WTC11 (cell line): ENCODE measurements at regions not wholly inside any gene's neighbourhood (a gene's known extent, or its start where the extent isn't known, plus 50 kb on each side); places are given as distances from the start of the nearest gene placed in this dataset.

ENCODE experiments used
- ATAC-seq: fragments of 200-7000 bp; cut with Tn5 transposase; 2 replicates; pipeline ENCODE4 v1.10.0; 2021; ENCODE audit warnings: mild to moderate bottlenecking, moderate library complexity
- CTCF ChIA-PET: fragments of 300-600 bp; sonication (Branson Sonifier 250); formaldehyde crosslinking; loops from one replicate; lab custom pipeline; 2021; ENCODE audit warnings: antibody characterized with exemption; lab: Charles Lee
- POLR2A ChIA-PET: fragments of 350-600 bp; sonication (Branson Sonifier 250); formaldehyde crosslinking; loops from one replicate; lab custom pipeline; 2021; ENCODE audit warnings: antibody characterized with exemption; lab: Charles Lee
- DNase-seq: peaks from one replicate; pipeline ENCODE4 v3.0.0; 2021; ENCODE audit warnings: low spot score
- H3K27ac Mint-ChIP-seq: 2 replicates; pipeline ENCODE4 v1.8.0; 2021; ENCODE audit warnings: mixed read lengths
- H3K27me3 Mint-ChIP-seq: 2 replicates; pipeline ENCODE4 v1.8.0; 2021; ENCODE audit warnings: low read depth, mild to moderate bottlenecking, moderate library complexity, mixed read lengths
- H3K36me3 Mint-ChIP-seq: 2 replicates; pipeline ENCODE4 v1.8.0; 2021; ENCODE audit warnings: mixed read lengths
- H3K4me1 Mint-ChIP-seq: 2 replicates; pipeline ENCODE4 v1.8.0; 2022; ENCODE audit warnings: mixed read lengths
- H3K4me3 Mint-ChIP-seq: 2 replicates; pipeline ENCODE4 v1.8.0; 2021; ENCODE audit warnings: mild to moderate bottlenecking, moderate library complexity, mixed read lengths
- H3K9me3 Mint-ChIP-seq: 2 replicates; pipeline ENCODE4 v1.8.0; 2021; ENCODE audit warnings: mixed read lengths
- ATF1 ChIP-seq: sonication (generic); formaldehyde crosslinking; IDR thresholded peaks from 2 replicates; pipeline ENCODE4 v1.8.1; 2023; ENCODE audit warnings: mild to moderate bottlenecking, moderate library complexity, missing genetic modification reagents
- ATF2 ChIP-seq: sonication (generic); formaldehyde crosslinking; IDR thresholded peaks from 2 replicates; pipeline ENCODE4 v1.8.1; 2022; ENCODE audit warnings: low read depth, missing genetic modification reagents, borderline replicate concordance
- ATF3 ChIP-seq: sonication (generic); formaldehyde crosslinking; conservative IDR thresholded peaks from 2 replicates; pipeline ENCODE4 v1.8.1; 2022; ENCODE audit warnings: mild to moderate bottlenecking, missing genetic modification reagents
- CBFB ChIP-seq: sonication (generic); formaldehyde crosslinking; IDR thresholded peaks from 2 replicates; pipeline ENCODE4 v1.8.1; 2022; ENCODE audit warnings: mild to moderate bottlenecking, low read depth, missing genetic modification reagents
- ERG ChIP-seq: fragments of 250-450 bp; sonication (Bioruptor Pico); IDR thresholded peaks from 2 replicates; pipeline ENCODE4 v1.8.0; 2021; ENCODE audit warnings: mild to moderate bottlenecking
- FOXK1 ChIP-seq: sonication (generic); formaldehyde crosslinking; IDR thresholded peaks from 2 replicates; pipeline ENCODE4 v1.8.0; 2022; ENCODE audit warnings: mild to moderate bottlenecking, moderate library complexity, missing genetic modification reagents
- GTF2I ChIP-seq: fragments of 250-450 bp; sonication (Bioruptor Pico); conservative IDR thresholded peaks from 2 replicates; pipeline ENCODE4 v1.4.0; 2021; ENCODE audit warnings: mild to moderate bottlenecking
- HMGA2 ChIP-seq: fragments of 250-450 bp; sonication (Bioruptor Pico); IDR thresholded peaks from 2 replicates; pipeline ENCODE4 v1.4.0; 2021; ENCODE audit warnings: mild to moderate bottlenecking, moderate library complexity
- NFYB ChIP-seq: sonication (generic); formaldehyde crosslinking; conservative IDR thresholded peaks from 2 replicates; pipeline ENCODE4 v1.8.0; 2022; ENCODE audit warnings: low read depth, missing genetic modification reagents
- OVOL2 ChIP-seq: fragments of 250-450 bp; sonication (Bioruptor Pico); IDR thresholded peaks from 2 replicates; pipeline ENCODE4 v1.9.0; 2021; ENCODE audit warnings: mild to moderate bottlenecking, borderline replicate concordance
- PRRX2 ChIP-seq: fragments of 250-450 bp; sonication (Bioruptor Pico); IDR thresholded peaks from 2 replicates; pipeline ENCODE4 v1.8.0; 2021; ENCODE audit warnings: mild to moderate bottlenecking
- RELA ChIP-seq: sonication (generic); formaldehyde crosslinking; IDR thresholded peaks from 2 replicates; pipeline ENCODE4 v1.8.1; 2022; ENCODE audit warnings: missing genetic modification reagents, mild to moderate bottlenecking, borderline replicate concordance
- RORB ChIP-seq: fragments of 250-450 bp; sonication (Bioruptor Pico); IDR thresholded peaks from 2 replicates; pipeline ENCODE4 v1.9.0; 2021; ENCODE audit warnings: mild to moderate bottlenecking
- SMAD3 ChIP-seq: sonication (generic); formaldehyde crosslinking; IDR thresholded peaks from 2 replicates; pipeline ENCODE4 v1.8.0; 2022; ENCODE audit warnings: missing genetic modification reagents, mild to moderate bottlenecking, borderline replicate concordance
- TCF7 ChIP-seq: sonication (generic); formaldehyde crosslinking; IDR thresholded peaks from 2 replicates; pipeline ENCODE4 v1.8.0; 2022; ENCODE audit warnings: mild to moderate bottlenecking, low read depth, missing genetic modification reagents, moderate library complexity
- TP53 ChIP-seq: sonication (generic); formaldehyde crosslinking; IDR thresholded peaks from 2 replicates; pipeline ENCODE4 v1.8.1; 2023; ENCODE audit warnings: mild to moderate bottlenecking, missing genetic modification reagents
- ZBTB21 ChIP-seq: sonication (generic); formaldehyde crosslinking; IDR thresholded peaks from 2 replicates; pipeline ENCODE4 v1.8.1; 2023; ENCODE audit warnings: mild to moderate bottlenecking, missing genetic modification reagents, borderline replicate concordance
- ZMAT4 ChIP-seq: fragments of 250-450 bp; sonication (Bioruptor Pico); IDR thresholded peaks from 2 replicates; pipeline ENCODE4 v1.9.0; 2021; ENCODE audit warnings: mild to moderate bottlenecking
- ZNF121 ChIP-seq: sonication (generic); formaldehyde crosslinking; IDR thresholded peaks from 2 replicates; pipeline ENCODE4 v1.8.0; 2023; ENCODE audit warnings: missing genetic modification reagents
- ZNF317 ChIP-seq: sonication (generic); formaldehyde crosslinking; IDR thresholded peaks from 2 replicates; pipeline ENCODE4 v1.8.1; 2023; ENCODE audit warnings: low read depth, mild to moderate bottlenecking, moderate library complexity, missing genetic modification reagents, borderline replicate concordance
- ZNF416 ChIP-seq: fragments of 250-450 bp; sonication (Bioruptor Pico); IDR thresholded peaks from 2 replicates; pipeline ENCODE4 v1.9.0; 2021; ENCODE audit warnings: mild to moderate bottlenecking, inconsistent platforms
- ZNF423 ChIP-seq: fragments of 250-450 bp; sonication (Bioruptor Pico); IDR thresholded peaks from 2 replicates; pipeline ENCODE4 v2.1.2; 2022; ENCODE audit warnings: mild to moderate bottlenecking, moderate library complexity
- TF ChIP-seq, protein P1 (sequence below): sonication (generic); formaldehyde crosslinking; IDR thresholded peaks from 2 replicates; pipeline ENCODE4 v1.8.0; 2022; ENCODE audit warnings: mild to moderate bottlenecking, missing genetic modification reagents

GRCh38 chr11:94697156-94697555 lies 71.0 kb upstream of the AMOTL1 start:
- H3K4me3 Mint-ChIP-seq = no peak overlapping the region
- H3K27ac Mint-ChIP-seq = no peak overlapping the region
- TF ChIP-seq PRRX2 (CRISPR knock-in tag) (no peak), ERG (CRISPR knock-in tag) (no peak), CBFB (CRISPR knock-in tag) (no peak), ATF1 (CRISPR knock-in tag) (no peak), OVOL2 (no peak), ZNF317 (CRISPR knock-in tag) (no peak), TP53 (CRISPR knock-in tag) (no peak), TCF7 (CRISPR knock-in tag) (no peak), ZNF423 (CRISPR knock-in tag) (no peak), HMGA2 (CRISPR knock-in tag) (no peak), SMAD3 (CRISPR knock-in tag) (no peak), FOXK1 (CRISPR knock-in tag) (no peak)
- TF ChIP-seq, protein P1, sequence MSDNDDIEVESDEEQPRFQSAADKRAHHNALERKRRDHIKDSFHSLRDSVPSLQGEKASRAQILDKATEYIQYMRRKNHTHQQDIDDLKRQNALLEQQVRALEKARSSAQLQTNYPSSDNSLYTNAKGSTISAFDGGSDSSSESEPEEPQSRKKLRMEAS (CRISPR knock-in tag) = no peak
- POLR2A ChIA-PET = no interaction called here
- H3K9me3 Mint-ChIP-seq = peaks cover 10% of the 10 kb centered on the region
- CTCF ChIA-PET = no interaction called here
- no peaks in the 10 kb centered on the region; the same call in 1 of the 2 replicates for H3K27me3 Mint-ChIP-seq
- peaks cover 24% of the 10 kb centered on the region for H3K36me3 Mint-ChIP-seq
- no peak for ATAC-seq
- peaks cover 21% of the 10 kb centered on the region for H3K4me1 Mint-ChIP-seq
- DNase-seq = no peak

- no peak overlapping the region for H3K27ac Mint-ChIP-seq
- POLR2A ChIA-PET = no interaction called here
- no peak for ATAC-seq
- peaks cover 23% of the 10 kb centered on the region for H3K36me3 Mint-ChIP-seq
- TF ChIP-seq GTF2I (CRISPR knock-in tag) = no peak
- TF ChIP-seq RORB (CRISPR knock-in tag) = no peak
- TF ChIP-seq, all 79 proteins: peak for 0
- CTCF ChIA-PET = no interaction called here
- H3K4me3 Mint-ChIP-seq = no peak overlapping the region
- no peak for DNase-seq
- peaks cover 10% of the 10 kb centered on the region for H3K9me3 Mint-ChIP-seq
- no peaks in the 10 kb centered on the region for H3K27me3 Mint-ChIP-seq
- peaks cover 7% of the 10 kb centered on the region for H3K4me1 Mint-ChIP-seq
Observed at GRCh38 chr11:94700622-94701021, 67.5 kb upstream of the AMOTL1 start.

- H3K27me3 Mint-ChIP-seq = no peaks in the 10 kb centered on the region
- no peak overlapping the region for H3K4me3 Mint-ChIP-seq
- ATAC-seq = no peak
- H3K4me1 Mint-ChIP-seq = peaks cover 23% of the 10 kb centered on the region
- H3K36me3 Mint-ChIP-seq = peaks cover 23% of the 10 kb centered on the region
- peaks cover 10% of the 10 kb centered on the region for H3K9me3 Mint-ChIP-seq
- no peak overlapping the region for H3K27ac Mint-ChIP-seq
- POLR2A ChIA-PET = no interaction called here
- no peak for DNase-seq
- TF ChIP-seq PRRX2 (CRISPR knock-in tag) = no peak
- TF ChIP-seq ATF2 (CRISPR knock-in tag) = no peak
- no peak for TF ChIP-seq NFYB (CRISPR knock-in tag)
- no peak for TF ChIP-seq ATF3 (CRISPR knock-in tag)
- no peak for TF ChIP-seq ZNF121 (CRISPR knock-in tag)
- TF ChIP-seq ZMAT4 (CRISPR knock-in tag) = no peak
- TF ChIP-seq RELA (CRISPR knock-in tag) = no peak
- TF ChIP-seq TP53 (CRISPR knock-in tag) = no peak
- TF ChIP-seq ZNF416 (CRISPR knock-in tag) = no peak
- TF ChIP-seq TCF7 (CRISPR knock-in tag) = no peak
- no peak for TF ChIP-seq ZBTB21
- CTCF ChIA-PET = no interaction called here
Observed at GRCh38 chr11:94702481-94702880, 65.7 kb upstream of the AMOTL1 start.
